Hematopoietic multipotent progenitor cell (in vitro differentiated cells): ENCODE measurements at regions not wholly inside any gene's neighbourhood (a gene's known extent, or its start where the extent isn't known, plus 50 kb on each side); places are given as distances from the start of the nearest gene placed in this dataset.
"Not testable (repeated sequence)": the region's sequence is repeated elsewhere in the genome, so short reads cannot be mapped to it uniquely, and the experiment has no call there.

Experiments
- DNase-seq, 3 donors: peaks; one replicate each; pipeline ENCODE4 v3.0.0-alpha.2; 2011 to 2015; ENCODE audit warnings: low read depth in 2 of 3, low spot score in 2 of 3

DNA sequence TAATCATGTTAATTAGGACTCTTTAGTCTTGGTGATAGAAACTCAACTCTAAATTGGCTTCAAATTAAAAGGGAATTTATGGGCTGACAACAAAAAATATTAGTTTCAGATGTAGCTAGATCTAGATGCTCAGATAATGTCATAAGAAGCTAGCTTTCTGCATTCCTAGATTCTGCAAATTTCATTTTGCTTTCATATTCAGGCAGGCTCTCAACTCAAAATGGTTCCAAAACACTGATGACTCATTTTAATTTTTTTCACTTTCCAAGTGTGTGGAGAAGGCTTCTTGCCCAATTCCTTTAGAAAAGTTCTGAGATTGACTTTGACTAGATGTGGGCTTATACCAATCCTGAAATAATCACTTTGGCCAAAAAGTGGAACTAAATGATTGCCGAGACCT is 236.7 kb upstream of the GOT2 start:
- DNase-seq: peak in 2 of 3 donors; percentile 11 to 50

DNA sequence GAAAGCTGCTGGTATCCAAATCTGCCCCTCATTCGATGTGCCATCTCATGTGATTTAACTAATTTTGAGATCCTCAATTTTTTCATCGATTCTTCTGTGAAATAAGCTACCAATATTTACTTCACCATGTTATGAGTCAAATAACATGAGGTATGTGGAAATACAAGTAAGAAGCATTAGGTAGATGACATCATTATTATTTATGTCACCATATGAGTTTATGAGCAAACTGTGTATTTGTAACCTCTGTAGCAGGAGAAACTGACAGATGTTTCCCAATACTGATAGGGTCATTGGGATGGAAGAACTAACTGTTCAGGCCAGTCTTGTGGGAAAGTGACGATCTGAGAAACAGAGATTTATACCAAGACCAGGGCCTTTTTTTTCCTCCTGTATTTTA is 229.4 kb upstream of the GOT2 start:
- no peak for DNase-seq

GRCh38 chr16:58962811-58963210 is 228.7 kb upstream of the GOT2 start:
- no peak for DNase-seq

DNA sequence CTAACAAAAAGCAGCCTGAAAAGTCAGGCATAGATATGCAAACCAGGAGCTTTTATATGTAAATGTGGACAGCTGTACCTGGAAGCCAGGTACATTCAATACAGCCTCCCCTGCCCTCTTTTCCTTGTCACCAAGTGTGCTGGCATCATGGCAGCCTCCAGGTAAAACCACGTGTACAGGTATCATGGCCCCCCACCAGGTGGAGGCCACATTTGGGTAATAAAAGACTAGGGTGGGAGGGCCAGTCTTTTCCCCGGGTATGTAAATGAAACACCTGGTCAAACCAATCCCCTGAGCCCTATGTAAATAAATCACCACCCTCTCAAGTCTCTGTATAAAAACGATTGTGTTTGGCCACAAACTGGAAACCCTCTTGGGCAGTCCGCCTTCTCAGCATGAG is 226.4 kb upstream of the GOT2 start:
- DNase-seq: no peak

DNA sequence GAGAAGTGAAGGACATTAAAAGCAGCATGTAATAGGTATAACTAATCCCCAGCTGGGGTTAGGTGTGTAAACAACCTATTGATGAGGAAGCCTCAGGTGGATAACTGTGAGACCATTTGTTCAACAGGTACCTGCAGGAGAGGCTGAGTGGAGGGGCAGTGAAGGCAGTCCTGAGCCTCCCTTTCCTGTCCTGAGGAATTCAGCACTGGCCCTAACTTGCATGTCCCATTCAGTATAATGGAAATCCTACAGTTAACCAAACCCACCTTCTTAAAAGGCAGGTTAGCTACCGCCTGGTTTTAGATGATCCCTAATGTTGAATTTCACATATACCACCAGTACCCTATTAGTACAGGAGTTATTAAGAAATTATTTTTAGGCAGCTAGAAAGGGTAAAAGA is 225.9 kb upstream of the GOT2 start:
- DNase-seq: no peak

- DNase-seq: no peak
Observed at GRCh38 chr16:58958749-58959148, 224.6 kb upstream of the GOT2 start.

GRCh38 chr16:58948244-58948643 is 214.1 kb upstream of the GOT2 start:
- no peak for DNase-seq

DNA sequence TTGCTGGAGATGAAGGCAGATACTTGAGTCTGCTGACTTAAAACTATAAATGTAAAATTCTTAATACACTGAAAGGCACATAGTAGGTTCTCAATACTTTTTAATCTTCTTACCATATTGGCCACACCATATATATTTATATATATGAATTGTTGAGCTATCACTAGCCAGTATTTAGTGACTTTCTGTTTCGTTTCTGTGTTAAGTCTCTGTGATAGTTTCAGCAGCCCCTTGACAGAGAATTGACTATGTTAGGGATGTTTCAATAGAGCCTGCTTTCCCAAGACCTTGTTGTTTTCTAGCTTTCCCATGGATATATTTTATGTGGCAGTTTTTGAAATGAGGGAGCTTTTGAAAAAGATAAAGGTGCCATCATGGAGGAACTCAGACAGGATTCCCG is 206.5 kb upstream of the GOT2 start:
- DNase-seq: no peak

DNA sequence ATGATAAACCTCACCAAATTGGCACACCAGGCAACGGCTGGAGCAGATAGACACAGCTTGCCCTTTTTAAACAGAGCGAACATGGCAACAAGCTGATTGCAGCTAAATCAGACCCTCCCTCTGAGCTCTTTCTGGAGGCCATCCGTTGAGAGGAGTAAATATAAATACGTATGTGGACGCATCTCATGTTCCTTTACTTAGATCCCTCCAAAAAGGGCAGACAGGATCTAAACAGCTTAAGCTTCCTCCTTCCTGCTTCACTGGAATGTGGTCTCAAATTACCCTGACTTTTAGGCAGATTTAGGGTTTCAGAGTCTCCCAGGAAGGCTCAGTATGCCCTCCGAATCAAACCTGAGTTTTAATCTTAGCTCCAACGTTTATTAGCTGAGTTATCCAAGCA is 204.7 kb upstream of the GOT2 start:
- DNase-seq: no peak

GRCh38 chr16:58937661-58938060 is 203.5 kb upstream of the GOT2 start:
- DNase-seq: peak in 1 of 3 donors; percentile 29

DNA sequence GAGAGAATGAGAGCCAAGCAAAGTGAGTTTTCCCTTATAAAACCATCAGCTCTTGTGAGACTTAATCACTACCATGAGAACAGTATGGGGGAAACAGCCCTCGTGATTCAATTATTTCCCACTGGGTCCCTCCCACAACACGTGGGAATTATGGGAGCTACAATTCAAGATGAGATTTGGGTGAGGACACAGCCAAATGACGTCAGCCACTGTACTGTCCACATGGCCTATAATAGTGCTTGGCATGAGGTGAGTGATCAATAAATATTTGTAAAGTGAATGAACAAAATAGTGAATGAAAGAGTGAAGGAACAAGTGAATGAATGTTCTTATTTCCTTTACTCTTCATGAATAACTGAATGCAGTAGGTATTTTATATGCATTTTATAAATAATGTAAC is 199.1 kb upstream of the GOT2 start:
- no peak for DNase-seq

DNA sequence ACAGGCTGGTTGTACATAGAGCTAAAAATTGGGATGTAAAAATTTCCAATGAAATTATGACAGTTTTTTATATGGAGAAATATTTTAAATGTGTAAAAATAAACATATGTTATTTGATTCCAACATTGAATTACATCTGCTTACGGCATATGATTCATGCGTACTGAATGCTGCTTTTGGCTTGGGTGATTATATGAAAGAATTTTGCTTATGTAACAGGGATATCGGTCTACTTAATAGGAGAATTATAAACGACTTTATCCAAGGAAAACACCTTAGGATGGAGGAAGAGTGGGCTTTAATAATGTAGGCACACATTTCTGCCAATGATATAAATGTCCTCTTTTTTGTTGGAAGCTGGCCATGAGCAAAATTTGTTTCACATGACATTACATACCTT is 197.3 kb upstream of the GOT2 start:
- no peak for DNase-seq

- no peak for DNase-seq
Observed at GRCh38 chr16:58923094-58923493, 189.0 kb upstream of the GOT2 start.

GRCh38 chr16:58913456-58913855 is 179.3 kb upstream of the GOT2 start:
- DNase-seq: no peak

DNA sequence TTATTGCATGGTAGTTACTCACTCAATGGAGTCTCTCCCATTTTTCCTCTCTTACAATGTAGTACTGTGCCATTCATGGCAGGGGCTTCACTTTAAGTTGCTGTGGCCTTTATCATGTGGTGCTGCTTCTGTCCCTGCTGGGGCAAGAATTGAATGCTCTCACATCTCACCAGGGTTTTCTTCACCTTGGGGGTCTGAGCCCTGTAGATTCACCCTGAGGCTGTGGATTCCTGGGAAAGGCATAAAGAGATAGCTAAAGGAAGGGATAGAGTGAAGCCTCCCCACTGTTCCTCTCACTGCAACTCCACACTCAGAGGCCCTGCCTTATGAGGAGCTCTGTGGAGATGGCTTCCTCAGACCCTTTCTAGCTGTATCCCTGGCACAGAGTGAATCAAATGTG is 178.5 kb upstream of the GOT2 start:
- DNase-seq: no peak

DNA sequence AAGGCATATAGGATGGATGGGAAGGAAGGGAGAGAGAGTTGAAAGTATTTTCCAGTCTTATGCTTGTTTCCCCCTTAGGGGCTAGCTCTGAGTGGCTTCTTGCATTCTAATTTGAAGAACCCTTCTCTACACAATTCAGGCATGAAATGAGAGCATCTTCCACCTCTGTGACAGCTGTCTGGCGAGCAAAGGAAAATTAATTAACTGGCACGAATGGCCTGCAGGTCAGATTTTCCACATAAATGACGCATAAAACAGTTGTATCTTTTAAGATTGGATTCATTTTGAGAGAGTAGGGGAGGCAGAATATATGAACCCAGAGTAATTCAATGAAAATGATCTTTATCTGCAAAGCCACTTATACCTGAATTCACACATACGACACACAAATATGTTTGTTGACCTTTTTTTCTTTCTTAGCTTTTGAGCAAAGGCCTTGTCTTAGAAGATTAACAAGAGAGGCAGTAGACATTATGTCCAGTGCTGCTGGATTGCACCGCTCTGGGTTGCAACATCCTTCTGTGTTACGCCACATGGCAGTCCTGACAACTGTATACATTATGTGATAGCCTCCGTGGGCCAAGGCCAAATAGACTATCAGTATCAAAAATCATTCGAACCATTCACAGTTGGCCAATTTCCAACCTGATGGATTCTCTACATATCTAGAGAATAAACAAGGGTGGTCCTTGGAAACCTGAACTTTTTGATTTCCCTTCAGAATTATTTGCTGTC is 173.0 kb upstream of the GOT2 start:
- no peak for DNase-seq

- no peak for DNase-seq
Observed at GRCh38 chr16:58904291-58904690, 170.2 kb upstream of the GOT2 start.

DNA sequence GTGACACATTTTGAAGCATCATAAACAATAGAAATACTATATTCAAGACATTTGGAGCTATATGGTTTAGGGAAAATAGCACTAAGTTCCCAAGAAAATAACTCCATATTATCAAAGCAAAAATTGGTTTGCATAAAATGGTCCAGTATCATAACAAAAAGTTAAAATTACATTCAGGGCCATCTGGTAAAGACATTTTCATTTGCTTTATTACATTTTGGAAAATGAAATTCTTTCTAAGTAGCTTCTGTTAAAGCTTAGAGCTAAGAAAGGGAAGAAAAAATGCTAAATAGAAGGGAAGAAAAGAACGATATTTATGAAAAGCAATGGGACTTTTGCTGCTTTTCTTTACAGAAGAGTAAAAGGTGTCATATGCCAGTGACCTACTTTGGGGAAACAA is 155.4 kb upstream of the GOT2 start:
- no peak for DNase-seq

- DNase-seq: no peak
Observed at GRCh38 chr16:58885528-58886170, 151.5 kb upstream of the GOT2 start.

GRCh38 chr16:58884141-58884540 is 150.0 kb upstream of the GOT2 start:
- DNase-seq: no peak

DNA sequence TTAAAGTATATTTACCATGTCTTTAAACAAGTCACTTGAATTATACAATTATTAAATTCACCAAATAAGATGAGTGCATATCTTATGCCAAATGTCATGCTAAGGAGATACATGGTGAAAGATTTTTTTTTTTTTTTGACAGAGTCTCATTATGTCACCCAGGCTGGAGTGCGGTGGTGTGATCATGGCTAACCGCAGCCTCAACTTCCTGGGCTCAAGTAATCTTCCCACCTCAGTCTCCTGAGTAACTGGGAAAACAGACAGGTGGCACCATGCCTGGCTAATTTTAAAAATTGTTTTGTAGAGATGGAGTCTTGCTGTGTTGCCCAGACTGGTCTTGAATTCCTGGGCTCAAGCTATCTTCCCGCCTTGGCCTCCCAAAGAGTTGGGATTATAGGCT is 149.0 kb upstream of the GOT2 start:
- DNase-seq: no peak

DNA sequence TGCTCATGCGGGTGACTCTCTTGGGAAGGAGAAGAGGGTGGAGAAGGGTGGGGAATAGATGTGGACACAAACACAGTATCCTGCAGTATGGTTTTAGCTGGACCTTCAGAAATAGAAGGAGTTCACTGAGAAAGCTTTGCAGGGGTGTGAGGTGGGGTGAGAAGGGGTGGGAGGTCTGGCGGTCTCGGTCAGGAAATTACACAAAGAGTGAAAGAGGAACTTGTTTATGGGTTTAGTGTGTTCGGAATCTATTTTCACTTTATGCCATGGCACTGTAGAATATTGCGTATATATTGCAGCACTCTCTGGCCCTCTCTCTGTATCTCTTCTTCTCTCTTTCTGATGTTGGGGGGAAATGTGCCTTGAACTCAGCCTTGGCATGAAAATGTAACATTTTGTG is 148.2 kb upstream of the GOT2 start:
- DNase-seq: peak in 2 of 3 donors; percentile 67 to 86

DNA sequence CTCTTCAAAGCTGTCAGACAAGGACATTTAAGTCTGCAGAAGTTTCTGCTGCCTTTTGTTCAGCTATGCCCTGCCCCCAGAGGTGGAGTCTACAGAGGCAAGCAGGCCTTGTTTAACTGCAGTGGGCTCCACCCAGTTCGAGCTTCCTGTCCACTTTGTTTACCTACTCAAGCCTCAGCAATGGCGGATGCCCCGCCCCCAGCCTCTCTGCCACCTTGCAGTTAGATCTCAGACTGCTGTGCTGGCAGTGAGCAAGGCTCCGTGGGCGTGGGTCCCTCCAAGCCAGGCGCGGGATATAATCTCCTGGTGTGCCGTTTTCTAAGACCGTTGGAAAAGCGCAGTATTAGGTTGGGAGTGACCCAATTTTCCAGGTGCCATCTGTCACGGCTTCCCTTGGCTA is 144.5 kb upstream of the GOT2 start:
- DNase-seq: not testable (repeated sequence)
